ENCODE measurements at regions not wholly inside any gene's neighbourhood (a gene's known extent, or its start where the extent isn't known, plus 50 kb on each side); places are given as distances from the start of the nearest gene placed in this dataset.

- Mint-ChIP-seq H3K9me3 (no peaks in the 10 kb centered on the region), H3K27me3 (ENCODE audit: low read depth) (no peaks in the 10 kb centered on the region), H3K4me1 (ENCODE audit: low read depth) (no peaks in the 10 kb centered on the region), H3K4me3 (ENCODE audit: low read depth) (no peak overlapping the region), H3K36me3 (ENCODE audit: low read depth) (no peaks in the 10 kb centered on the region), H3K27ac (no peak overlapping the region)
- no peak for DNase-seq (ENCODE audit: low spot score)
- intact Hi-C loops (cut with micrococcal nuclease), result no loop called here
Measured at GRCh38 chr11:92423115-92424034, 198.8 kb downstream of the FAT3 start.

DNA sequence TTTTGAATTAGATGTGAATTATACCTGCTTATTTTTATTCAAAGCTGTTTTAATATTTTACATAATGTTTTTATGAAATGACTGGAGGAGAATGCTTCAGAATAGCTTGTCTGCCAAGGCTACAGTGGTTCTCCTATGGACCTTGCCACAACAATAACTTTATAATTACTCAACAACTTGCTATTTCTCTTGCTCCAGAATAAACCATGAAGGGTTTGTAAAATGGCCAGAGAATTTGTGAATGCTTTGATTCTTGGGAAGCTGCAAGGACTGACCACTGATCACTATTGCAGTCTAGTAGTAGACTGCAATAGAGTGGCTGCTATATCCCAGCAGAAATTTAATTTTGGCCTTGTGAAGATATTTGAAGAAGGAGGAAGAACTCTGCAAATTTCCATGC is 199.7 kb downstream of the FAT3 start:
- Mint-ChIP-seq H3K27me3 (ENCODE audit: low read depth) (no peaks in the 10 kb centered on the region), H3K4me1 (ENCODE audit: low read depth) (no peaks in the 10 kb centered on the region), H3K4me3 (ENCODE audit: low read depth) (no peak overlapping the region), H3K27ac (no peak overlapping the region), H3K9me3 (no peaks in the 10 kb centered on the region), H3K36me3 (ENCODE audit: low read depth) (no peaks in the 10 kb centered on the region)
- no peak for DNase-seq (ENCODE audit: low spot score)
- intact Hi-C loops (cut with micrococcal nuclease), result no loop called here

GRCh38 chr11:92425127-92425526 is 200.5 kb downstream of the FAT3 start:
- Mint-ChIP-seq H3K27me3 (ENCODE audit: low read depth) (no peaks in the 10 kb centered on the region), H3K4me3 (ENCODE audit: low read depth) (no peak overlapping the region), H3K36me3 (ENCODE audit: low read depth) (no peaks in the 10 kb centered on the region), H3K9me3 (no peaks in the 10 kb centered on the region), H3K27ac (no peak overlapping the region), H3K4me1 (ENCODE audit: low read depth) (no peaks in the 10 kb centered on the region)
- intact Hi-C loops (cut with micrococcal nuclease), result no loop called here
- no peak for DNase-seq (ENCODE audit: low spot score)

DNA sequence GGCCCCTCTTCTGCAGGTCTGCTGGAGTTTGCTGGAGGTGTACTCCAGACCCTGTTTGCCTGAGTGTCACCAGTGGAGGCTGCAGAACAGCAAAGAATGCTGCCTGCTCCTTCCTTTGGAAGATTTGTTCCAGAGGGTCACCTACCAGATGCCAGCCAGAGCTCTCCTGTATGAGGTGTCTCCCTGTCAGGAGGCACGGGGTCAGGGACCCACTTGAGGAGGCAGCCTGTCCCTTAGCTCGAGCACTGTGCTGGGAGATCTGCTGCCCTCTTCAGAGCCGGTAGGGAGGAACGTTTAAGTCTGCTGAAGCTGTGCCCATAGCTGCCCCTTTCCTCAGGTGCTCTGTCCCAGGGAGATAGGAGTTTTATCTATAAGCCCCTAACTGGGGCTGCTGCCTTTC is 207.9 kb downstream of the FAT3 start:
- DNase-seq (ENCODE audit: low spot score), result no peak
- Mint-ChIP-seq H3K27me3 (ENCODE audit: low read depth) (no peaks in the 10 kb centered on the region), H3K36me3 (ENCODE audit: low read depth) (no peaks in the 10 kb centered on the region), H3K4me1 (ENCODE audit: low read depth) (no peaks in the 10 kb centered on the region), H3K27ac (no peak overlapping the region), H3K9me3 (no peaks in the 10 kb centered on the region), H3K4me3 (ENCODE audit: low read depth) (no peak overlapping the region)
- intact Hi-C loops (cut with micrococcal nuclease), result no loop called here

GRCh38 chr11:92436034-92436920 is 211.7 kb downstream of the FAT3 start:
- Mint-ChIP-seq H3K27me3 (ENCODE audit: low read depth) (no peaks in the 10 kb centered on the region), H3K4me1 (ENCODE audit: low read depth) (no peaks in the 10 kb centered on the region), H3K27ac (no peak overlapping the region), H3K9me3 (no peaks in the 10 kb centered on the region), H3K4me3 (ENCODE audit: low read depth) (no peak overlapping the region), H3K36me3 (ENCODE audit: low read depth) (no peaks in the 10 kb centered on the region)
- intact Hi-C loops (cut with micrococcal nuclease), result no loop called here
- DNase-seq (ENCODE audit: low spot score), result no peak

- no peak overlapping the region for H3K27ac Mint-ChIP-seq
- no peak for DNase-seq (ENCODE audit: low spot score)
- H3K4me1 Mint-ChIP-seq (ENCODE audit: low read depth), result no peaks in the 10 kb centered on the region
- H3K36me3 Mint-ChIP-seq (ENCODE audit: low read depth), result no peaks in the 10 kb centered on the region
- intact Hi-C loops (cut with micrococcal nuclease), result no loop called here
- H3K27me3 Mint-ChIP-seq (ENCODE audit: low read depth), result no peaks in the 10 kb centered on the region
- H3K9me3 Mint-ChIP-seq, result no peaks in the 10 kb centered on the region
- no peak overlapping the region for H3K4me3 Mint-ChIP-seq (ENCODE audit: low read depth)
Measured at GRCh38 chr11:92439133-92439532, 214.5 kb downstream of the FAT3 start.

DNA sequence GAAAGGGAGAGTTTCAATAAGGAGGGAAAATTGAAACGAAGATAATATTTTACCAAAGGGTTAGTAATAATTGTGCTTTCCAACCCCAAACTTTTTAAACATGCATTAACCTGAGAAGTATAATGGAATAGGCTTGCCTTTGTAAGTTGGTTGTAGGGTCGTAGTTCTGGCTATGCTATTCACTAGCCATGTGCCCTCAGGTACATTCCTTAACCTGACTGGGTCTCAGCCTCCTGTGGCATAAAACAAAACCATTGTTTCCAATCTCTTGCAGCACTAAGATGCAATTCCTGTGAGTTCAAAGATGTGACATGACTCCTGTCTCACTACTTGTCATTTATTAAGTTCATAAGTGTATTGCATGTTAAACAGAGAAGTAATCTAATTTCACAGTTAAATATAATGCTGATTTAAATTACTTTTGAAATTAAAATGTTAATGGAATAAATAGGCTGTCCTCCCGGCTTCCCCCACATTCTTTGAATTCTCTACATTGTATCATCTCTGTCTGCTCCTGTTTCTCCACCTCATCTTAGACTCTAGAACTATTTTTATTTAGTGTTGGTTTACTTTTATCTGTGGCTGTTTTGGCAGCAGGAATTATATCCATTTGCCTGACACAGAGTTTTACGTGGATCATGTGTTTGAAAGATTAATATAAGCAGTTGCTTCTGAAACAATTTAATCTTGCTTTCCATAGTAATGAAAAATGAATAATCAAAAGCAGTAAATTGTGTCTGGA is 216.3 kb downstream of the FAT3 start:
- DNase-seq (ENCODE audit: low spot score), result no peak
- Mint-ChIP-seq H3K4me1 (ENCODE audit: low read depth) (no peaks in the 10 kb centered on the region), H3K27ac (no peak overlapping the region), H3K9me3 (no peaks in the 10 kb centered on the region), H3K27me3 (ENCODE audit: low read depth) (no peaks in the 10 kb centered on the region), H3K4me3 (ENCODE audit: low read depth) (no peak overlapping the region), H3K36me3 (ENCODE audit: low read depth) (no peaks in the 10 kb centered on the region)
- intact Hi-C loops (cut with micrococcal nuclease), result no loop called here

GRCh38 chr11:92441443-92441726 is 216.8 kb downstream of the FAT3 start:
- no peak overlapping the region for H3K4me3 Mint-ChIP-seq (ENCODE audit: low read depth)
- H3K27me3 Mint-ChIP-seq (ENCODE audit: low read depth), result no peaks in the 10 kb centered on the region
- no peak for DNase-seq (ENCODE audit: low spot score)
- H3K36me3 Mint-ChIP-seq (ENCODE audit: low read depth), result no peaks in the 10 kb centered on the region
- no peaks in the 10 kb centered on the region for H3K4me1 Mint-ChIP-seq (ENCODE audit: low read depth)
- H3K9me3 Mint-ChIP-seq, result no peaks in the 10 kb centered on the region
- no peak overlapping the region for H3K27ac Mint-ChIP-seq
- intact Hi-C loops (cut with micrococcal nuclease), result no loop called here

GRCh38 chr11:92443199-92443598 is 218.6 kb downstream of the FAT3 start:
- no peaks in the 10 kb centered on the region for H3K4me1 Mint-ChIP-seq (ENCODE audit: low read depth)
- H3K27me3 Mint-ChIP-seq (ENCODE audit: low read depth), result no peaks in the 10 kb centered on the region
- DNase-seq (ENCODE audit: low spot score), result no peak
- no peaks in the 10 kb centered on the region for H3K9me3 Mint-ChIP-seq
- no peak overlapping the region for H3K27ac Mint-ChIP-seq
- intact Hi-C loops (cut with micrococcal nuclease), result no loop called here
- H3K36me3 Mint-ChIP-seq (ENCODE audit: low read depth), result no peaks in the 10 kb centered on the region
- no peak overlapping the region for H3K4me3 Mint-ChIP-seq (ENCODE audit: low read depth)

DNA sequence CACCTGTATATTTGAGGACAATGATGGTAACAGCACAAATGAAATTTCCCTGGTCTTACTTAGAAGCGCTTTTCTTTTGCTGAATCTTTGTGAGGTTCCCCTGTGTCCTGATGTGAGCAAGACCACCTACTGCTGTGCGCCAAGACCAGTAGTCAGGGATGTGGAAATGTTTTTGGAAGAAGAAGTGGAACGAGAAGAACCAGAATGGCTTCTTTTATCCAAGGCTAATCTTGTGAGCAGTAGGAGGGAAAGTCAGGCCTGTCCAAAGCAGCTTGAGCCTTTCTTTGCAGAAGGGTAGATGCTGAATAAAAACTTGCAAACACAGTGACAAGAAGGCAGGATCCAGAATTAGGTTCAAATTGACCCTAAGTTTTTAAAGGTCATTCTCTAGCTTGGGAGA is 223.0 kb downstream of the FAT3 start:
- Mint-ChIP-seq H3K36me3 (ENCODE audit: low read depth) (no peaks in the 10 kb centered on the region), H3K4me1 (ENCODE audit: low read depth) (no peaks in the 10 kb centered on the region), H3K27me3 (ENCODE audit: low read depth) (no peaks in the 10 kb centered on the region), H3K27ac (no peak overlapping the region), H3K9me3 (peaks cover 3% of the 10 kb centered on the region), H3K4me3 (ENCODE audit: low read depth) (no peak overlapping the region)
- DNase-seq (ENCODE audit: low spot score), result no peak
- intact Hi-C loops (cut with micrococcal nuclease), result no loop called here

DNA sequence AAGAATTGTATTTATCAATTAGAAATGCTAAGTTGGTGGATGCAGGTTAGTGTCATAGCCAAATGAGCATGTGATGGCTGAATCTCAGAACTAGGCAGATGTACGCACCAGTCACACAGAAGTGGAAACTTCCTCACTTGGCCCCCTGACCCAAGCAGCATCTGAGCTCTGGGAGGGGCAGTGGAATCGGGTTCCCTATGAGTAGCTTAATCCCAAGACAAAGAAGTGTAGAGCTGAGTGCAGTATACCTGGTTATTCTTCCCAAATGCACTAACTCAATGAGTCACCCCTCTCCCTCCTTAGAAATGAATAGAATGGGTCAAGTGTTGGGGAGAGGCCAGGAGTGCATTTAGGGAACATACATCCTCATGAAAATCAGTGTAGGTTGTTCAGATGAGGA is 224.6 kb downstream of the FAT3 start:
- Mint-ChIP-seq H3K27me3 (ENCODE audit: low read depth) (no peaks in the 10 kb centered on the region), H3K27ac (no peak overlapping the region), H3K4me3 (ENCODE audit: low read depth) (no peak overlapping the region), H3K4me1 (ENCODE audit: low read depth) (peaks cover 4% of the 10 kb centered on the region), H3K9me3 (peaks cover 3% of the 10 kb centered on the region), H3K36me3 (ENCODE audit: low read depth) (no peaks in the 10 kb centered on the region)
- DNase-seq (ENCODE audit: low spot score), result no peak
- intact Hi-C loops (cut with micrococcal nuclease), result no loop called here

- intact Hi-C loops (cut with micrococcal nuclease), result no loop called here
- Mint-ChIP-seq H3K4me1 (ENCODE audit: low read depth) (peaks cover 4% of the 10 kb centered on the region), H3K4me3 (ENCODE audit: low read depth) (no peak overlapping the region), H3K36me3 (ENCODE audit: low read depth) (no peaks in the 10 kb centered on the region), H3K9me3 (peaks cover 3% of the 10 kb centered on the region), H3K27me3 (ENCODE audit: low read depth) (no peaks in the 10 kb centered on the region), H3K27ac (no peak overlapping the region)
- no peak for DNase-seq (ENCODE audit: low spot score)
Measured at GRCh38 chr11:92449780-92450179, 225.2 kb downstream of the FAT3 start.

DNA sequence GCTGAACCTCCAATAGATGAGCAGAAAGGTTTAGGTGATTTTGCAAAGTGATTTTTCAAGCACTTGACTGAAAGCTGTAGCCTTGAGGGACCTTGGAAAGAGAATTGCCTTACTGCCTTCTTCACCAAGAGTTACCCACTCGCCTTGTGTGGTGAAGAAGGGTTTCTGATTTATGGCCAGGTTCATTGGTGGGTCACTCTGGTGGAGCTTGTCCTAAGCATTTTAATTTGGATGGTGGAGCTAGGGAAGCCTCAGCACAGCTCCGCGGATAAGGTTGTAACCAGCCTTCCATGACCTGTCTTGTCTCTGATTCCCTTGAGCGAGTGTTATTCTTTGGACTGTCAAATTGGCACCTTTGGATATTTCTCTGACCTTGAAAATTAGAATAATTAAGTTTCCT is 226.4 kb downstream of the FAT3 start:
- DNase-seq (ENCODE audit: low spot score), result no peak
- Mint-ChIP-seq H3K9me3 (peaks cover 3% of the 10 kb centered on the region), H3K27ac (no peak overlapping the region), H3K4me1 (ENCODE audit: low read depth) (peaks cover 4% of the 10 kb centered on the region), H3K27me3 (ENCODE audit: low read depth) (no peaks in the 10 kb centered on the region), H3K4me3 (ENCODE audit: low read depth) (no peak overlapping the region), H3K36me3 (ENCODE audit: low read depth) (no peaks in the 10 kb centered on the region)
- intact Hi-C loops (cut with micrococcal nuclease), result no loop called here

Measured in activated T-helper 2 cell treated with anti-CD3 and anti-CD28 coated beads, Interferon-gamma antibody, Interleukin-2, Interleukin-4, amounts not matched to agents 10 μg/mL and 5 μg/mL and 100 μg/mL, durations not matched to agents 14 hours and 24 hours and 36 hours (primary cell).